Fibroblast of upper back skin (primary cell): ENCODE measurements at regions not wholly inside any gene's neighbourhood (a gene's known extent, or its start where the extent isn't known, plus 50 kb on each side); places are given as distances from the start of the nearest gene placed in this dataset.
A peak's percentile ranks its signal among the peaks of the same experiment; 100 is the strongest.

ENCODE experiments used
- DNase-seq: peaks from one replicate; pipeline ENCODE4 v3.0.0-alpha.2; 2013

DNA sequence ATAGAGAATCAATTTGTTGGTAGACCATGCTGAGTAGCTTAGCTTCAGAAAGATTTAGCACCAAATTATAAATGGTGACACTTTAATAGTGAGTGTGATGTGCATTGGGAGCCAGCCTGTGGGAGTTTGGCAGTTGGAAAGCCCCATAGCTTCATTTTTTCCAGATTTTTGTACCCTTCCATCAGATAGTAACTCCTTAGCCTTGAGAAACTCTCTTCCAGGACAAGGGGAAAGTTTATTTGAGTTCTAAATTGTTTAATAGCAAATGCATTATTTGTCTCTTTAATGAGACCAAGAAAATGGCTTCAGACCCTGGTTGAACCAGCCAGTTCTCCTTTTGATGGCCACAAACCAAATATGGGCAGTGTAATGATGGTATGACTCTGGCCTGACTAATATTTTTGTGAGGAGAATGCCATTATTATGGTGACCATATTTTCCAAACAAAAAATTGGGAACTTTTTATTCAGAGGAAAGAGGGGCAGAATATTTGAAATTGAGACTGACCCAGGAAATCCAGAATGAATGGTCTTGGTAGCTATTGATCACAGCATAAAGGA, 49.8 kb downstream of the PLCE1 start:
- no peak for DNase-seq

DNA sequence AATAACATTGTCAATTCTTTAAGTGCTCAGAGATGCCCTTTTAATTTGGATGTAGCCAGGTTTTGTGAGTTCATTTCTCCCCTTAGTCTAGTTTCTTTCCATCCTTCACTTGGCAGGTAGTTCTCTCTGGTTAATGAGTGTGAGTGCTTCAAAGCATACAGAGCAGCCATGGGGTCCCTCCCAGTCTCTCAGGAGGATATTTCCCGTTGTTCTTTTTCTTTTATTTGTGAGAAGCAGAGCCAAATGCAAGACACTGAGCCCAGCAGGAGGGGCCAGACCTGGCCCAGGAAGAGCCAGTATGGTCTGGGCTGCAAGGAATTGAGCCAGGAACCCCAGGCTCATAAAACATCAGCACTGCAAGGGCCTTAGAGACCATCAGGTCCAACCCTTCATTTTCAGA, 52.4 kb downstream of the PLCE1 start:
- DNase-seq: no peak

DNA sequence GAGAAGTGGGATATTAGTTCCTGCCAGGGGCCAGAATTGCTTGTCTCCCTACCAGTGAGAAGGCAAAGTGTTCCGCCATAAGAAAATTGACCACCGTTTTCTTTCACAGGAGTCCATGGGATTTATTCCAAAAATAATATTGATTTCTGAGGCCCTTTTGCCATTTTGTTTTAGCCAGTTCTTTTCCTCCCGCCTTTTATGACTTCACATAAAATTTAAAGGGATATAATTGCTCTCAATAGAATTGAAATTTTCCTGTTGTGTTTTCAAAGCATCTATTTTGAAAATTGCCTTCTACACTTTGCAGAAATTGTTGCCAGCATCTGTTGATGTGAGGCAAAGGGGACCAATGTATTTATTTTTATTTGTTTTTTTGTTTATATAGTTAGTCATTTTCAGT, 53.6 kb downstream of the PLCE1 start:
- DNase-seq: no peak

DNA sequence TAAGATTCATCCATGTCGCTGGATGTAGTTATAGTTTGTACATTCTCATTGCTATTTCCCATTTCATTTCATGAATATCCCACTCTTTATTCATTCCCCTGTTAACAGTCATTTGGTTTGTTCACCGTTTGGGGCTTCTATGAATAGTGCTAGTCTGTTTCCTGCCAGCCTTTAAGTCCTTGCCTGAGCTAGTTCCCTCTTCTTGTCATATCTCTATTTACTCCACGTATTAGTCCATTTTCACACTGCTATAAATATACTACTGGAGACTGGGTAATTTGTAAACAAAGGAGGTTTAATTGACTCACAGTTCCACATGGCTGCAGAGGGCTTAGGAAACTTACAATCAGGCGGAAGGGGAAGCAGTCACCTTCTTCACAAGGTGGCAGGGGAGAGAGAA, 56.2 kb downstream of the PLCE1 start:
- no peak for DNase-seq

DNA sequence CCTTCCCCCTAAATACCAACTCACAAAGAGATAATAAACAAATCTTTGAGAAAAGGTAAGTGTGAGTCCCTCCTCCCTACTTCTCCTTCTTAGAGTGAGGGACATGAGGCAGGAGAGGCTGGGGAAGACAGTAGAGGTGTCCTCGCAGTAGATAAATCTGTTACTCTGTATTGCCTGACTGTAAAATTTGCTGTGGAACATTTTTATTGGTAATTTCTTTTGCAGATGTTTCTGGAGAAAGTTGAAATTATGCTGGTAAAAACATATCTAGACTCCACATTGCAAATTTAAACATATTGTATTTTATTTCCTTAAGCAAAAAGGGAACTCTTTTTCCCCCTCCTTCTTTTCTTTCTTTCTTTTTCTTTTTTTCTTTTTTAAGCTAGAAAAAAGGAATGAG, 58.5 kb downstream of the PLCE1 start:
- no peak for DNase-seq

DNA sequence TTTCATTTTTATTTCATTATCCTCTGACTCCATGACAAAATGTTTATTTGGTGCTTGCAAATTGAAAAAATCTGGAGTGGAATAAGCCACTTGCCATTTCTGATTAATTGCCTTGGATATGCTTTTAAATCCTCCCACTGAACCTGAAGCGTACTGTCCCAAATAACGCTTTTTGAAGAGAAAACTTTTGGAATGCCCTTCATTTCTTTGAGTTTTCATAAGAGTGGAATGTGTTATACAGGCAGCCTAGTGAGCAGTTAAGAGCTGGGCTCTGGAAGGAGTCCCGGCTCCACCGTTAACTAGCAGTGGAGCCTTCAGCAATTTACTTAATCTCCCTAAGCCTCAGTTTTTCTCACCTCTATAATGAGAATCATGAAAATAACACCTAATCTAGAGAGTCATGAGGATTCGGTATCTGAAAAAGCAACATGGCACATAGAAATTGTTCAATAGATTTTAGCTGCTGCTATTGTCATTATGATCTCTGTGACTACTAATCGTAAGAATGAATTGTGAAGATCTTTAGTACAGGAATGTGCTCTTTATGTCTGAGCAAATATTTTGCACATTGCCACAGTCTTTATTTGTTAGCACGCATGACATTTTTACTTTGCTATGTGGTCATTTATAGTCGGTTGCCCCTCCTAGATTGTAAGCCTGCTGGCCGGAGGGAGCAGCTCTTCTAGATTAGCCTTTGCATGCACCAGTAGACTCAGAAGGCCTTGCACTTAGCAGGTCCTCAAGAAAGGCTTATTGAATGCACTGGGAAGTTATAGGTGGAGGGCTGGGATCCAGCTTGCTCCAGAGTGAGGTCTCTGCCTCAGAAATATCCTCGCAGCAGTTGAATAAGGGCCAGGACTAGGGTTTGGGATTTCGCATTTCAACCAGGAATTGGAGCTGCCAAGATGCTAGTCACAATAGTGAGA, 59.4 kb downstream of the PLCE1 start:
- DNase-seq: peak; percentile 26

DNA sequence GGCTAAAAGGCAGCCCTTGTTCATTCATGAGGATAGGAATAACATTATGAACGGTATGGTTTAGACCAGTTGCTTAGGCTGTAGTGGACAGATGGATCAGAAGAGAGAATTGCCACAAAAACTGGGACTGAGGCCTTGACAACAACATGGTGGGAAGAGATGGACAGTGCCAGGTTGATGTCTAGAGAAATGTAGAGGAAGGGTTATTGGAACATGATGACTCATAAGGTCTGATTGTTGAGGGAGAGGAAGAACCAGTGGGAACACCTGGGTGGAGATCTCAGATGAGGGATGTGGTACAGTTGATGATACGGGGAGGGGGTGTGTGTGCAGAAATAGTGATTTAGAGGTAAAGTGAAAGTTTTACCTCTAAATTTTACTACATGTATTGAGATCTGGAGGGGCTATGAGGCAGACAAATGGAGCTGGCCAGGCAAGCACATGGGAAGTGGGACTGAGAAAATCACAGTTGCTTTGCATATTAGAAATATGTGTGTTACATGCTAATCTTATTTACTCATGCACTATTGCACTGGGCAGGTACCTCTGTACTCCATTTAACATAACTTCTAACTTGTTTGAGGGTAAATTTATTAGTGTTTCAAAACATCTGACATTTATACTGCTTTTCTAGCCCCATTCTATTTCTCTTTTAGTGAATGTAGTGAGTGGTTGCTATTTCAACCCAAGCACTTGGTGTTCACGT, 65.6 kb downstream of the PLCE1 start:
- DNase-seq: no peak

DNA sequence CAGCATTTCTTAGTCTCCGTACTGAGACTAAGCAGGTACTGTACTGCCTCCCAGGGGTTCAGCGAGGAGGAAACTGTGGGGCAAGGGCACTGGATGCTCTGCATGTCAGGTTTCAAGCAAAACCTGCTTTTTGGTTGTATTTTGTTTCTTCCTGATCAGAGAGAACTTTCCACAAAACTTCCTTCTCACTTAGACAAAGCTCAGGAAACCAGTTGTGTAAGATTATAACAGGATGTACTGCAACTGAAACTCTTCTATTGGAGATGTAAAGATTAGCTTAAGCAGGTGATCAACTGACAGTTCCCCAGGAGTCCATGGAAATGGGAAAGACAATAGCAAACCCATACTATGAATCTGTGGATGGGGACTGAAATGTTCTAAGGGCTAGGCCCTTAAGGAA, 67.3 kb downstream of the PLCE1 start:
- no peak for DNase-seq

DNA sequence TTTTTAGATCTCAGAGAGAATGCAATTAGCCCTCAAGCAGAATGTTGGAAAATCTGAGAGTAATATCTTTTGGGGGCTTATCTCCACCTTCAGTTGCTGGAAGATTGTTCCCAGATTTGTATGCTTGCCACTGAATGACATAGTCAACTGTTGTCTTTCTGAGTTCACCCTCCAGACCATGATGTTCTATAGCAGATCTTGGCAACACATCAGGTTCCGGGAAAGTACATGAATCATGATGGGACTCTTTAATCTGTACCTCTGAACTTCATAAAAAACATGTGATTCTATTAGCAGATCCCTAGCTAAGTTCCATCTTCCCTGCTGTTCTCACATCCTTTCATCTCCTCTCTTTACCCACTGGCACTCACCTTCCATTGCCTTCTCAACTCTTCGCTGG, 68.9 kb downstream of the PLCE1 start:
- no peak for DNase-seq

DNA sequence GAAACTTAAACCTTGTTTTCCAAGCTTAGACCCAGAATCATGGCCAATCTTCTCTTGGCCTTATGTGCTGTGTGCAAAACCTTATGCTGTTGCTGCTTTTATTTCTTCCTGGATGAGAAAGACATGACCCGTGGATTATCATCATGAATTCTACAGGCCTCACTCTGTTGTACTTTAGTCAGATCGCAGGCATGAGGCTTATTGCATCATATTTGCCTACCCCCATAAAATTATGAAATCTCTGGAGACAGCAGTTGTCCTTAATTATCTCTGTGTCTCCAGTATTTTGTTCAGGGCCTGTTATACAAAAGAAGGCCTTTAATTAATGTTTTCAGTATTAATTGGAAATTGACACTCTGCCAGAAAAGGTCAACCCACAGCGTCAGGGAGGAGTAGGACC, 71.6 kb downstream of the PLCE1 start:
- no peak for DNase-seq

DNA sequence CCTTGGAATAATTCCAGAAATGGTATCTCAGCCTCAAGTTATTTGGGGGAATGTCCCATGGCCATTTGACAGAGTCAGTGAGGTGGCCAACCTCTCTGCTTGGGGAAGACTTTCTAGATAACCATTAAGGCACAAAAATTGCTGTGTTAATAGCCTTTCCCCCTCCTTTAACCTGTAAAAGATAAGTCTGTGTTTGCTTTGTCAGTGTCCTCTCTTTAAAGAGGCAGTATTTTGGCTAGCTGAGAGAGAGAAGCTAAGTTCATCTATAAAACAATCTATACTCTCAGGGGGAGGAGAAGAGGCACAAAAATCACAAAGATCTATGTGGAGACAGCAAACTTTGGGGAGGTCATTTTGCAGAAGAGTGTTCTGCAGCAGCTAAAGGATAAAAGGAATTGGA, 72.1 kb downstream of the PLCE1 start:
- no peak for DNase-seq

DNA sequence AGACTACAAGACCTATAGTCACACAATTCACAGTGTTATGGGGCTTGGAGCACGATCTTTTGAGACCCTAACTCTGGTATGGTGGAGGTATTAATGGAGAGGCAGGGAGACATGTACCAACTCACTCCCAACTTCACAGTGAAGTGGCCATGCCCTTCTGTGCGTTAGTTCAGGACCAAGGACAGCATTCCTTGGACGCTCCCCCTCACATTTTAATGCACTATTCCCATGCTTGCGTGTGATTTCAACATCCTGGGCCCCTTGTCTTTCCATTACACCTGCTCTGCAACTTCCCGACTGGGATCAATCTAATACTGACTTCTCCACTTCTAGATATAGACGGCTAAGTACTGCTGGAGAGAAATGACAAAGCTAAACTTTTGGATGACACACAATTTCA, 72.7 kb downstream of the PLCE1 start:
- peak; percentile 61 for DNase-seq

DNA sequence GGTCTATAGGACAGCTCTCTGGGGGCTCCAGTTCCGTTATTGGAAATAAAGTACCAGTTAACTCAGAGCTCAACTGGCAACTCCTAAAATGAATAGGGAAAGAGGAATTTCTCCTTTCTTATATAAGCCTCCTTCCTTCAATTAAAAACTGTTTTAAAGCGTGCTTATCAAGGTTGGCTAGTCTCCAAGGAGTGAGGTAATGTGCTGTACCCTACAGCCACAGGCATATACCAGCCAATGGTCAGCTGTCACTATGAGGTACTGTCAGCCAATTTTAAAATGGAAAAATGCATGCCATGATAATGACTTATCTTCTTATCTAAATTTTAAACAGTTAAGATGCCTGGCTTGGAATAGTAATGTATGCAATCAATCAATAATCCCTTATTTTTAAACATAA, 76.2 kb downstream of the PLCE1 start:
- no peak for DNase-seq

DNA sequence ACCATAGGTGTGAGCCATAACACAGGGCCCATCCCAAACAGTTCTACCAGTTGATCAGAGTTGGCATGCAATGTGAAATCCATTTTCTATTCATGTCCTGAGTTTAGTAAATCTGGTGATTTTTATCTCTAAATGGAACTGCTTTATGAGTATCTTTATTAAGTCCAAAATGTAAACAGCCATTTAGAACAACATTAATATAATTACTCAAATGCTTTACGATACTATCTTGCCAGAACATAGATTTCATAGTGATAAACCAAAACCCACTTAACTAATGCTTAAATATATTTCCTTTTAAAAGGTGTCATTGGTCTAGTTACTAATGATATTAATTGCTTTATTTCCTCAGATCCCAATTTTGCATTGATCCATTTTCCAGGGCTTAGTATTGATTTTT, 80.7 kb downstream of the PLCE1 start:
- no peak for DNase-seq

DNA sequence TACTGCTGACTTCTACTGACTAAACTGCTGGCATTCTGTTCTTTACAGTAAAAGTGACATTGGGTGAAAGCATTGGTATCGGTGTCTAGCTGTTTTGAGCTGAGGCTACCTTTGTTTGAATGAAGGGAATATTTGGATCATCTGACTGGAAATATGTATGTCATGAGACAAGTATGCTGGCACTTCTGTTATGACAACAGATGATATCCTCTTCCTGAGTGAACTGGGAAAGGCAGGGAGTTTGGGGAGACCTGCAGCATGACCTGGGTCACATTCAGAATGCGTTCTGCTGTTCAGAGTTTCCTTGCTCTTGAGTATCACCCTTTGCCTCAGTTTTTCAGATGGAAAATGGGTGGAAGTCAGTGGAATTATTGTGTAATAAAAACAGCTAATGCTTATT, 81.8 kb downstream of the PLCE1 start:
- DNase-seq: no peak

DNA sequence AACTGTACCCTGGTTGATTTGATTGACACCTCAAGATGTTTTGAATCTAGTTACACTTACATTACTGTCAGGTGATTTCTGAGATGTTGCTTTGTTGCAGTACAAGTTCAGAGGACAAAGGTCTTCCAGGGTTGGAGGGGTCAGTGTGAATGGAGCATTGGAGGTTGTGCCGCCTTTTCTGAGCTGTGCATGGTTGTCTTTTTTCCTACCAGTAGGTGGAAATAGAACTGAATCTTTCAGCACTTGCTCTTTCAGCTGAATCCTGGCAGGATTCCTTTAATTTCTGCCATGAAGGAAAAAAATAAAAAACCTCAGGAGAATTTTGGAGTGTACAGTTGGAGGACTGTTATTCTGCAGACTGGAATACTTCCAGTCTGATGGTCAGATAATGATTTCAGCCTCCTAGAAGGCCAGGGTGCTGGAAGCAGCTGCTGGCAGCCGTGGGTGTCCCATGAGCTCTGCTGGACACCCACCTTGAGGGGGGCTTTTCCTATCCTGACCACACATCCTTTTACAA, 82.7 kb downstream of the PLCE1 start:
- DNase-seq: peak; percentile 78

DNA sequence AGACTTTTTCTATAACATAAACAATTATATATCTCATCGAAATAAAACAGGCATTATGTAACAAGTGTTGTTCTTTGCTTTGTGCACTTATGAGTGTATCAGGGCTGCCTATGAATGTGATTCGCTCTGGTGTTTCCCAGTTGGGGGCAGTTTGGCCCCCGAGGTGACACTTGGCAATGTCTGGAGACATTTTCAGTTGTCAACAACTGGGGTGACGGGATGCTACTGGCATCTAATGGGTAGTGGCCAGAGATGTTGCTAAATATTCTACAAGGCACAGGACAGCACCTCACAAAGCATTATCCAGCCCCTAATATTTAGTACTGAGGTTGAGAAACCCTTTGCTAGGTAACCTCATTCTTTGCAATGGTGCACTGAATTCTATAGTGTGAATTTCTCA, 83.3 kb downstream of the PLCE1 start:
- DNase-seq: no peak

DNA sequence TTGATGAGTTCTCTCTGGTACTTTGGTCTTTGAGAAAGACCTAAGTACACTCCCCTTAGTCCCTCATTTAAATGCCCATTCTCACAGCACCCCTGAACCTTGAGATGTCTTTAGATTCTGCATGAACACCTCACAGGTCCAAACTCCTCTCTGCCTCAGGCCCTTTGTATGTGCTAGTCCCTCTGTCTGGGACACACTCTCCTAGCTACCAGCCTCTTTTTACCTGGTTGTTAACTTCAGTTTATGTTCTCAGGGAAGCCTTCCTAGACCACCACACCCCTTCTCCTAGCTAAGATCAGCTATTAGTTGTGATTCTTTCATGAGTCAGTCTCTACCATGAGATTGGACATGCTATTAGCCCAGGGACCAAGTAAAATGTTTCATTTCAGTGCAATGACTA, 86.4 kb downstream of the PLCE1 start:
- DNase-seq: no peak

DNA sequence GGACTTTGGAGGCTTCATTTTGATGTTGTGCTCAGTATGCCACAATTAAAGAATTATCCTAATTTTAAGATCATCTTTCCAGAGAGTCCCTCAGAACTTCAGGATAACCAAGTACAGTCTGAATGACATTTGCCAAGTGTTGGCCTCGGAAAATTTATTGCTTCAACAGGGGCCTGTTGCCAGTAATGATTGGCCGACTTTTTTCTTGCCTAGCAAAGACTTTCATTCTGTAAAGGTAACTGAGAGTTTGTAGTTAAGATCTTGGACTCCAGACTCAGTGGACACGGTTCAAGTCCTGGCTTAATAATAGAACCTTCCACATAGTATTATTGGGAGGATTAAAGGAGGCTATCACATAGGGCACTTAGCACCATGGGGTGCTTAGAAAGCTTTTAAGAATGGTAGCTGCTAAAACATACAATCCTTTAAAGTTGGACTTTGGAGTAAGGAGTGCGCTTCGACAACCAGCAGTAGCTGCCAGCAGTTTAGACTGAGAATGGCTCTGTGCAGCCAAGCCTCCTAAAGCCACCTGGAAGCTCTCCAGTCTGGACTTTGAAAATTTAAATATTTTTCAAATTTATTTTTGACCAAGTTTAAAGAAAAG, 90.0 kb downstream of the PLCE1 start:
- no peak for DNase-seq

DNA sequence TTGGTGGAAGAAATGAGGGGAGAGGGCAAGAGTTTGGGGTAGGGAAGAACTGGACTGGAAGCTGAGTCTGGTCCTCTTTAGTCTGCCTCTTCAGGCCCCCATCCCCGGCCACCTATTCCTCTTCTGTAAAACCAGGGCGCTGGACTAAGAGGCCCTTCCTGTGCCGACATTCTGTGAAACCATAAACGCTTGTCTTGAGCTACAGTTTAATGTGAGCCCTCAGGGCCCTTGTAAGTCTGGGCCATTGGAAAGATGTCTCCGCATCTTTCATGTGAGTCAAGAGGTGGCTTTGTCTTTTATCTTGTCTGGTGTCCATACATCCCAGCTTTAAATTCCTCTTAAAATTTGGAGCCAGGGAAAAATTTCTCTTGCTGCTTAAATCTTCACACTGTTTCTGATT, 90.6 kb downstream of the PLCE1 start:
- no peak for DNase-seq

DNA sequence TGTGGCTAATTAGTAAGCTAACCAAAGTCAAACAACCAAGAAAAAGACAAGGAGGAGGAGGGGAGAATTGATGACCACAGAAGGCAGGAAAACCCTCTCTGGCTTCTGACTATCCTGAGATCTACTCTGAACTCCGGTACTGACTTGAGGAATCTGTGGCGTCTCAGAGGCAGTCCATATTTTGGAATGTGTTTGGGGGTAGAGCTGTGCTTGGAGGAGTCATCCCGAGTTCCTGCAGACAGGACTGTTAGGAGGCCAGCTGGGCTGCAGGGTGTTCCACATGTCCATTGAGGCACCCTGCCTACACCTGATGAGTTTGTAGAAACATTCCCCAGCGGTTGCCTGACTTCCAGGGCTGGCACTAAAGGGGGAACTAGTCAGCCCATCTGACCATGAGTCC, 91.6 kb downstream of the PLCE1 start:
- peak; percentile 21 for DNase-seq

DNA sequence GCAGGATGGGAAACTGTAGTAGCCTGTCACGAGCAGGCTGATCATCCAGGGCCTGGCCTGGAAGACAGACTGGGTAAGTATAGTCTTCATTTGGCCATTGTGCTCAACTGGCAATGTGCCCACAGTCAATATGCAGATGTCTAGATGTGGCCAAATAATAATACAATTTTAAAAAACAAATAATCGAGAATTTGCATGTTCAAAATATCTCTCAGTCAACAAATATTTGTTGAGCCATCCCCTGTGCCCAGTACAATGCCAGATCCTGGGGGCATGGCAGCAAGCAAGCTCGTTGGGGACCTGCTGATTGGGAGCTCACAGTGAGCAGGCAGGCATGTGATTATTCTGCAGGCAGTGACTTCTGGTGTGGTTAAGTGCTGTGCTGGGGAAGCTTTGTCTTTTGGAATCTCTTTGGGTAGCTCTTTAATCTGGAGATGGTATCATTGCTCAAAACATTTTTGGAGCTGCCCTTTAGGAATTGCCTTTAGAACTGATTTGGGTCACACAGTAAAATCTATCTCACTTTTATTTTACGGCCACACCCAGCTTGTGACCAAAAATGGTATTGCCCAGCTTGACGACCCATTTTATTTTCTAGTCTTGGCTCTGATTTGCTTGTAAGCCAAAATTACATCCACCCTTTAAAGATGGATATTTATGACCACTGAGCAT, 92.2 kb downstream of the PLCE1 start:
- no peak for DNase-seq

DNA sequence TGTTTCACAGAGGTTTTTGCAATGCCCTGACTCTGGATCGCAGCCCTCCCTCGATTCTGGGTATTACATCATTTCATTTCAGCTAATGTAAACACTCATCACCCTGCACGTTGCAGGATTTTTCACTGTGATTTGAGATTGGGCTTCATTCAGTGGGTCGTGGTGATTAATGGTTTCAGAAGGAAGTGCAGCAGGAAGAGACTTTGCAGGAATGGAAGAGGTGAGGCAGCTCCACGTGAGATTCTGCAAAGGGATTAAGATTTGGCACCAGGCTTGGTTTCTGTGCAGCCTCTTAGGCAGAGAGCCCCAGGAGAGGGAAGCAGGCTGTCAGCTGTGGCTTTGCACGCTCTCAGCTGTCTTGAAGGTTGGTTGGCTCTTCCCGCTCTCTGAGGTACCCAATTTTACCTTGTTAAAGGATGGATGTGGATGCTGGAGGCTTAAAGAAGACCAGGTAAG, 95.2 kb downstream of the PLCE1 start:
- peak; percentile 74 for DNase-seq
